ENCODE measurements at regions not wholly inside any gene's neighbourhood (a gene's known extent, or its start where the extent isn't known, plus 50 kb on each side); places are given as distances from the start of the nearest gene placed in this dataset.

DNA sequence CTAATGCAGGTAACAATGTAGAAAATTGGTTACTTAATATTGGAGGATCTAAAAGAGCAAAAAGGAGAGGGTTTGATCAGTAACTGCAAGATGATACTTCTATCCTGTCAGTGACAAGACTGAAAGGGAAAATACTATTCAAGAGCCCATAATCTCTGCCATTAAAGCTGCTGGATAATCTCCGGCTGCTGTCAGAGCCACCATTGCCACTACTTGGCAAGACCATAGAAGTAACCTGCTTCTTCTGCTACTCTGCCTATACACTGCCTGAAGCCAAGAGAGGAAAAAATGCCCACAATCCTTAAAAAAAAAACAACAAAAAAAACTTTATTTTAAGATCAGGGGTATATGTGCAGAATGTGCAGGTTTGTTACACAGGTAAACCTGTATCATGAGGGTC is 386.5 kb upstream of the ID4 start:
- no peak for TF ChIP-seq HCFC1 (IDR thresholded peaks at IDR 0.05; ENCODE audit: low read length)
- no peak for TF ChIP-seq HDGF (IDR thresholded peaks at IDR 0.05)
- TF ChIP-seq POLR2A (IDR thresholded peaks at IDR 0.05; ENCODE audit: low read depth, low read length): no peak
- TF ChIP-seq RB1 (IDR thresholded peaks at IDR 0.05; ENCODE audit: borderline replicate concordance): no peak

Data from GM12878 (cell line).